ENCODE measurements at regions not wholly inside any gene's neighbourhood (a gene's known extent, or its start where the extent isn't known, plus 50 kb on each side); places are given as distances from the start of the nearest gene placed in this dataset.

DNA sequence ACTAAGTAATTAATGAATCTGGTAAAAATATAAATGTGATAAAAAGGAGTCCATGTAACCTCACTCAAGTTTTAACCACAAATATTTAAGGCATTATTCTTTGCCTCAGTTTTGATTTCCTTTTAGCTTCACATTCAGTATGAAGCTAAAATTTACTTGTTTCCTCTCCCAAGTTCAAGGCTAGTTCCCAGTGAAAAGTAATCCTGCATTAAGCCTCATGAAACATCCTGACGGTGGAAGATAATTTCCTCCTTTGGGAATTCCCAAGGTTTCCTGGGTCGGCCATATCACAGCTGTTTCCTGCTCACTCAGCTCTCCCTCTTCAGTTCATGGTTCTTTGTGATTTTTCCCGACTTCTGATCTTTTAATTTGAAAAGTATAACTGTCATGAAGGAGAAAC, 1256.8 kb upstream of the FLRT2 start:
- FAIRE-seq (no peak), DNase-seq (ENCODE audit: insufficient read length, low spot score) (no peak)
- TF ChIP-seq, protein P1, sequence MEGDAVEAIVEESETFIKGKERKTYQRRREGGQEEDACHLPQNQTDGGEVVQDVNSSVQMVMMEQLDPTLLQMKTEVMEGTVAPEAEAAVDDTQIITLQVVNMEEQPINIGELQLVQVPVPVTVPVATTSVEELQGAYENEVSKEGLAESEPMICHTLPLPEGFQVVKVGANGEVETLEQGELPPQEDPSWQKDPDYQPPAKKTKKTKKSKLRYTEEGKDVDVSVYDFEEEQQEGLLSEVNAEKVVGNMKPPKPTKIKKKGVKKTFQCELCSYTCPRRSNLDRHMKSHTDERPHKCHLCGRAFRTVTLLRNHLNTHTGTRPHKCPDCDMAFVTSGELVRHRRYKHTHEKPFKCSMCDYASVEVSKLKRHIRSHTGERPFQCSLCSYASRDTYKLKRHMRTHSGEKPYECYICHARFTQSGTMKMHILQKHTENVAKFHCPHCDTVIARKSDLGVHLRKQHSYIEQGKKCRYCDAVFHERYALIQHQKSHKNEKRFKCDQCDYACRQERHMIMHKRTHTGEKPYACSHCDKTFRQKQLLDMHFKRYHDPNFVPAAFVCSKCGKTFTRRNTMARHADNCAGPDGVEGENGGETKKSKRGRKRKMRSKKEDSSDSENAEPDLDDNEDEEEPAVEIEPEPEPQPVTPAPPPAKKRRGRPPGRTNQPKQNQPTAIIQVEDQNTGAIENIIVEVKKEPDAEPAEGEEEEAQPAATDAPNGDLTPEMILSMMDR (IDR thresholded peaks at IDR 0.05; ENCODE audit: insufficient read depth, missing control alignments): no peak

DNA sequence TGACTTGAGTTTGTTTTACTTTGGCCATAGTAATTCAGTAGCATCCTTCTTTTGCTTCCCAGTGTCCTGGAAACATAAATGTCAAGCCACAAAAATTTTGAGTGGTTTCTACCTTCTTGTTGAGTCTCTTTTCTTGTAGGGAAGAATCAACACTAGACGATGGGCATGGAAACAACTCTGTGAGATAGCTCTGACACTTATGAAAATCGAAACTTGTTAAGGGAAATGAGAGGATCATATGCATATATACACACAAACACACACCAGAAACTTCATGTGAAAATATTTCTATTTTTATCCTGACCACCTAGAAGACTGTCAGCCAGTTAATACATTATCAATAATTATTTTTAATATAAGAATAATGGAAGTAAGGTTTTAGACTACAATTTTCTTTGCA, 1247.3 kb upstream of the FLRT2 start:
- FAIRE-seq: no peak
- DNase-seq (ENCODE audit: insufficient read length, low spot score): no peak
- TF ChIP-seq, protein P1 (IDR thresholded peaks at IDR 0.05; ENCODE audit: insufficient read depth, missing control alignments): no peak

- TF ChIP-seq, protein P1 (IDR thresholded peaks at IDR 0.05; ENCODE audit: insufficient read depth, missing control alignments): no peak
- FAIRE-seq (no peak), DNase-seq (ENCODE audit: insufficient read length, low spot score) (no peak)
Observed at GRCh38 chr14:84288781-84289180, 1241.2 kb upstream of the FLRT2 start.

- TF ChIP-seq, protein P1 (IDR thresholded peaks at IDR 0.05; ENCODE audit: insufficient read depth, missing control alignments): no peak
- no peak for FAIRE-seq
- DNase-seq (ENCODE audit: insufficient read length, low spot score): no peak
Observed at GRCh38 chr14:84298663-84299195, 1231.2 kb upstream of the FLRT2 start.

- FAIRE-seq: no peak
- TF ChIP-seq, protein P1 (IDR thresholded peaks at IDR 0.05; ENCODE audit: insufficient read depth, missing control alignments): no peak
- DNase-seq (ENCODE audit: insufficient read length, low spot score): no peak
Observed at GRCh38 chr14:84303140-84303539, 1226.8 kb upstream of the FLRT2 start.

DNA sequence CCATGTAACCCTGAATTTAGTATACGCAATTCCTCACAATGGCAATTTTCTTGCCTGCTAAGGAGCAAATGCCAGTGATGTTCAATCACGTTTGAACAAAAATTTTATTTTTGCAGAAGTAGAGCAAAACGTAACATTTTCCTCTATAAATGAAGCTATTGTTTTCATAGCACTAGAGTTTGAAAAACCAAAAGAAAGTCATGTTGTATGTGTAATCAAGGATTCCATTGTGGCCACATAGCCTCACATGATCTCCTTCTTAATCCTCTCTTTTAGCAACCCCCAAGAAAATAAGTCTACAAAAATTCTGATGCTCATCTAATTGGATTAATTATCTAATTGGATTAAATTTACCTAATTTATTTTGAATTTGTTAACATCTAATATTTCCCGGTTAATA, 1217.4 kb upstream of the FLRT2 start:
- FAIRE-seq: no peak
- TF ChIP-seq, protein P1 (IDR thresholded peaks at IDR 0.05; ENCODE audit: insufficient read depth, missing control alignments): no peak
- no peak for DNase-seq (ENCODE audit: insufficient read length, low spot score)

- DNase-seq (ENCODE audit: insufficient read length, low spot score) (no peak), FAIRE-seq (no peak)
- TF ChIP-seq, protein P1 (IDR thresholded peaks at IDR 0.05; ENCODE audit: insufficient read depth, missing control alignments): no peak
Observed at GRCh38 chr14:84323450-84323849, 1206.5 kb upstream of the FLRT2 start.
